Endothelial cell (in vitro differentiated cells): ENCODE measurements at regions not wholly inside any gene's neighbourhood (a gene's known extent, or its start where the extent isn't known, plus 50 kb on each side); places are given as distances from the start of the nearest gene placed in this dataset.

Experiments used
- DNase-seq: peaks from one replicate; pipeline ENCODE4 v3.0.0; 2021; ENCODE audit warnings: low spot score
- H3K27ac Mint-ChIP-seq: one replicate; pipeline ENCODE4 v1.8.0; 2021; ENCODE audit warnings: mixed read lengths, inconsistent platforms; ENCODE audit not compliant: unreplicated experiment
- H3K27me3 Mint-ChIP-seq: one replicate; pipeline ENCODE4 v1.8.0; 2021; ENCODE audit warnings: mild to moderate bottlenecking, moderate library complexity, mixed read lengths, inconsistent platforms; ENCODE audit not compliant: unreplicated experiment
- H3K36me3 Mint-ChIP-seq: one replicate; pipeline ENCODE4 v1.8.0; 2021; ENCODE audit warnings: mild to moderate bottlenecking, low read depth, mixed read lengths, inconsistent platforms; ENCODE audit not compliant: unreplicated experiment
- H3K4me1 Mint-ChIP-seq: one replicate; pipeline ENCODE4 v1.8.0; 2021; ENCODE audit warnings: mild to moderate bottlenecking, mixed read lengths, inconsistent platforms; ENCODE audit not compliant: unreplicated experiment
- H3K4me3 Mint-ChIP-seq: one replicate; pipeline ENCODE4 v1.8.0; 2021; ENCODE audit warnings: mild to moderate bottlenecking, mixed read lengths, inconsistent platforms; ENCODE audit not compliant: unreplicated experiment
- H3K9me3 Mint-ChIP-seq: one replicate; pipeline ENCODE4 v1.8.0; 2021; ENCODE audit warnings: mixed read lengths, inconsistent platforms; ENCODE audit not compliant: unreplicated experiment
- TF ChIP-seq, protein P1 (sequence below): fragments of 200-600 bp; sonication (generic); IDR thresholded peaks from one replicate; pipeline ENCODE4 v1.5.0; 2021; ENCODE audit warnings: antibody characterized with exemption; ENCODE audit not compliant: unreplicated experiment

DNA sequence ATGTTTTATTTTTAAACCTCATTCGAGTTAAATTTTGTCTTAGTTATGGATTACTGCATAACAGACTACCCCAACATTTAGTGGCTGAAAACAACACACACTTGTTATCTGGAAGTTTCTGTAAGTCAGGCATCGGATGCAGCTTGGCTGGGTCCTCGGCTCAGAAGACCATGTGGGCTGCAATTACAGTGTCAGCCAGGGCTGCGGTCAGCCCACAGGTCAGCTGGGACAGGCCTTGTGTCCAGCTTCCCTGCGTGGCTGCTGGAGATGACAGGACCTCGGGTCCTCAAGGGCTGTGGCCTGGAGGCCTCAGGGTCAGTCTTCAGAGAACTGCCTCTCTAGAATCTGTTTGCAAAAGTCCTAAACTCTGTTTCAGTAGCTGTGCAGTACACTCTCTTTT, 219.0 kb upstream of the IRX1 start:
- H3K27ac Mint-ChIP-seq = no peak overlapping the region
- H3K27me3 Mint-ChIP-seq = peaks cover 6% of the 10 kb centered on the region
- H3K36me3 Mint-ChIP-seq = peaks cover 9% of the 10 kb centered on the region
- no peak overlapping the region for H3K4me3 Mint-ChIP-seq
- DNase-seq = no peak
- H3K4me1 Mint-ChIP-seq = no peaks in the 10 kb centered on the region
- TF ChIP-seq, protein P1, sequence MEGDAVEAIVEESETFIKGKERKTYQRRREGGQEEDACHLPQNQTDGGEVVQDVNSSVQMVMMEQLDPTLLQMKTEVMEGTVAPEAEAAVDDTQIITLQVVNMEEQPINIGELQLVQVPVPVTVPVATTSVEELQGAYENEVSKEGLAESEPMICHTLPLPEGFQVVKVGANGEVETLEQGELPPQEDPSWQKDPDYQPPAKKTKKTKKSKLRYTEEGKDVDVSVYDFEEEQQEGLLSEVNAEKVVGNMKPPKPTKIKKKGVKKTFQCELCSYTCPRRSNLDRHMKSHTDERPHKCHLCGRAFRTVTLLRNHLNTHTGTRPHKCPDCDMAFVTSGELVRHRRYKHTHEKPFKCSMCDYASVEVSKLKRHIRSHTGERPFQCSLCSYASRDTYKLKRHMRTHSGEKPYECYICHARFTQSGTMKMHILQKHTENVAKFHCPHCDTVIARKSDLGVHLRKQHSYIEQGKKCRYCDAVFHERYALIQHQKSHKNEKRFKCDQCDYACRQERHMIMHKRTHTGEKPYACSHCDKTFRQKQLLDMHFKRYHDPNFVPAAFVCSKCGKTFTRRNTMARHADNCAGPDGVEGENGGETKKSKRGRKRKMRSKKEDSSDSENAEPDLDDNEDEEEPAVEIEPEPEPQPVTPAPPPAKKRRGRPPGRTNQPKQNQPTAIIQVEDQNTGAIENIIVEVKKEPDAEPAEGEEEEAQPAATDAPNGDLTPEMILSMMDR = no peak
- peaks cover 14% of the 10 kb centered on the region for H3K9me3 Mint-ChIP-seq

DNA sequence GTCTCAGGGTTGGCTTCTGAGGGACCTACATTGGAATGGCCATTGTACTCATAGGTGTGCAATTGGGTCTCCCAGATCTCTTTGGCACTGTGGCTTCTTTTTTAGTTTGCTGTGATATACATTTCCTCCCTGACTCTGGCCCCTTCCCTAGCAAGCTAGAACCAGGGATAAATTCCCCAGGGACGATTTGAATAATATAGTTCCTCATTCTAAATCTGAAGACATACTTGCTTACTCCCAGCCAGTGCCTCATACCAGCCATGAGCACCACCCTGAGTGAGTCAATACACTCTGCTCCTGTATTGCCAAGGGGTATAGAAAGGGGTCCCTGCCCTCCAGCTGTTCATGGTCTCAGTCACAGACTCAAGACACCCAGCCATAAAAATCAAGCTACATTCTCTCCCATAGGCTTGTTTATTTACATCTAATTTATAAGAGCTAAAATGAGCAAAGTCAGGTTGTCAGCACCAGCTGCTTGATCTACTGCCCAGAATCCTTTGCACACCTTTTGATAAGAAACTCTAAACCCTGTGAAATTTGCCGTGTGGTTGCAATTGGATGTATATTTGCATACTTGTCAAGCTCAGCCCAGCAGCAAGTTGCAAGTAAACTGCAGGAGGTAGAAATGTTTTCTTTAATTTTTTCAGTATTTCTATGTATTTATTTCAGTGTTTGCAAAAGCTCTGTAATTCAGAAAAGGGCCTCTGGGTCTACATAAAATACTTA, 219.9 kb upstream of the IRX1 start:
- Mint-ChIP-seq H3K27me3 (peaks cover 2% of the 10 kb centered on the region), H3K36me3 (peaks cover 9% of the 10 kb centered on the region), H3K4me3 (no peak overlapping the region), H3K4me1 (no peaks in the 10 kb centered on the region), H3K9me3 (peaks cover 14% of the 10 kb centered on the region), H3K27ac (no peak overlapping the region)
- DNase-seq = no peak
- TF ChIP-seq, protein P1 = no peak

DNA sequence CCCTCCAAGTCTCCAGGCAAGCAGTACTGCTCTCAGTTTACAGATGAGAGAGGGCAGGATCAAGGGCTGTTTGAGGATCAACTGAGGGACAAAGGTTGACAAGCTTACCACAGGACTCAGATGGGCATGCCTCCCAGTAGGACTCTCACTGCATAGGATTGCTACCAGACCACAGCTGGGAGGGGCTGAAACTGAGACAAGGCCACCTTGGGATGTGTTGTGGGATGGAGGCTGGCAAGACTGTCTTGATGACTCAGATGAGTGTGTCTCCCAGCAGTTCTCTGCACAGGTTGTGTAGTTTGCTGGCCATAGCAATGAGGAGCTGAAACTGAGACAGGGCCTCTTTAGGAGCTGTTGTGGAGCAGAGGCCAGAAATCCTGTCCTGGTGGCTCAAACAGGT, 222.2 kb upstream of the IRX1 start:
- H3K4me3 Mint-ChIP-seq = no peak overlapping the region
- DNase-seq = no peak
- TF ChIP-seq, protein P1 = no peak

DNA sequence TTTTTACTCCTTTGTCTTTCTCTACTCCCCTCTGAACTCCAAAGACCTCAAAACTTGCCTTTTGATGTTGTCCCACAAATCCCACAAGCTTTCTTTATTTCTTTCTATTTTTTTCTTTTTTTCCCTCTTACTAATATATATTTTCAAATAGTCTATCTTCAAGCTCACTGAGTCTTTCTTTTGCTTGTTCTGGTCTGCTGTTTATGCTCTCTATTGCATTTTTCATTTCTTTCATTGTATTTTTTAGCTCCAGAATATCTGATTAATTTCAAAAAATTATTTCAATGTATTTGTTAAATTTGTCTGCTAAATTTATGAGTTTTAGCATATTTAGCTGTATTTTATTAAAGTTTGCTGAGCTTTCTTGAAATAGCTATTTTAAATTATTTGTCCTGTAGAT, 223.3 kb upstream of the IRX1 start:
- no peak for DNase-seq
- TF ChIP-seq, protein P1 = no peak
- H3K4me3 Mint-ChIP-seq = no peak overlapping the region
- no peaks in the 10 kb centered on the region for H3K4me1 Mint-ChIP-seq
- H3K27me3 Mint-ChIP-seq = peaks cover 2% of the 10 kb centered on the region
- H3K36me3 Mint-ChIP-seq = peaks cover 2% of the 10 kb centered on the region
- H3K9me3 Mint-ChIP-seq = peaks cover 10% of the 10 kb centered on the region
- no peak overlapping the region for H3K27ac Mint-ChIP-seq

More for the DNA sequence above, 222.2 kb upstream of the IRX1 start:
- H3K9me3 Mint-ChIP-seq = peaks cover 14% of the 10 kb centered on the region
- H3K27ac Mint-ChIP-seq = no peak overlapping the region
- H3K27me3 Mint-ChIP-seq = peaks cover 2% of the 10 kb centered on the region
- peaks cover 9% of the 10 kb centered on the region for H3K36me3 Mint-ChIP-seq
- no peaks in the 10 kb centered on the region for H3K4me1 Mint-ChIP-seq

DNA sequence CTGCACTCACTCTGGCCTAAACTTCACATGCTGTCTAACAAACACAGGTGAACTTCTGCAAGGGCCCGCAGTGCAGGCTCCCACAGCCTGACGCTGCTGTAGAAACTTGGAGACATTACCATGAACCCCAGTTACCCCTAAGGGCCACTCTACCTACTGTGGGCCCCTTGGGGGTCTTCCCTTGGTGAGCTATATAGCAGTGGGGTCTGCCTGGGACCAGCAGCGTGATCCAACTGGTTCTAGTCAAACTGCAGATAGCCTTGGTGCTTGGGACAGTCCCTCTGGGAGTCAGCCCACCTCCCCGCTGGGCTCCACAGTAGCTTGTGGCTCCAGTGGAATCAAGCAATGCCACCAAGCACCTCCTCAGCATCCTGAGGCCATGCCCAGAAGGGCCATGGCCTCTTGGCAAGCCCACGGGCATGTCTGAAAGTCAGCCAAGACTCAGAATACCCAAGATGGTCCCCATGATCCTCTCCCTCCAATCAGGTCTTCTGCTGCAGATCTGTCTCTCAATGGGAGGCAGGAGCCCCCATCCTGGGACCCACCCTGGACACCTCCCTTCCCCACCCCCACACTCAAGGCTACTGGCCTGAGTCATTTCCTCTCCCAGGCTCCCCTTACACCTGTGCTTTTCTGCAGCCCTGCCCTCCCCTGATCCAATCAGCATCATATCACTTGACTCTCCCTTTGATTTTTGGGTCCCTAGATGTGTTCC, 230.0 kb upstream of the IRX1 start:
- Mint-ChIP-seq H3K27me3 (peaks cover 5% of the 10 kb centered on the region), H3K27ac (no peak overlapping the region), H3K4me1 (no peaks in the 10 kb centered on the region), H3K36me3 (peaks cover 4% of the 10 kb centered on the region), H3K9me3 (peaks cover 8% of the 10 kb centered on the region), H3K4me3 (no peak overlapping the region)
- TF ChIP-seq, protein P1 = no peak
- no peak for DNase-seq
